Activated CD4-positive, alpha-beta T cell treated with anti-CD3 and anti-CD28 coated beads, Interleukin-2, Interleukin-4, amounts not matched to agents 100 ng/mL and 50 ng/mL, durations not matched to agents 16 hours and 8 hours (primary cell): ENCODE measurements at regions not wholly inside any gene's neighbourhood (a gene's known extent, or its start where the extent isn't known, plus 50 kb on each side); places are given as distances from the start of the nearest gene placed in this dataset.

Source experiments
- DNase-seq: peaks from one replicate; pipeline ENCODE4 v3.0.0-alpha.2; 2020; ENCODE audit warnings: low spot score

GRCh38 chr12:18899162-18899561, 161.2 kb downstream of the CAPZA3 start:
- no peak for DNase-seq

- no peak for DNase-seq
Observed at GRCh38 chr12:18899678-18900317, 161.9 kb downstream of the CAPZA3 start.

- no peak for DNase-seq
Observed at GRCh38 chr12:18905134-18905533, 167.2 kb downstream of the CAPZA3 start.

- DNase-seq = no peak
Observed at GRCh38 chr12:18906395-18906794, 168.5 kb downstream of the CAPZA3 start.

- no peak for DNase-seq
Observed at GRCh38 chr12:18907127-18907526, 169.2 kb downstream of the CAPZA3 start.

- DNase-seq = no peak
Observed at GRCh38 chr12:18907728-18908127, 169.8 kb downstream of the CAPZA3 start.

- DNase-seq = no peak
Observed at GRCh38 chr12:18908191-18908590, 170.3 kb downstream of the CAPZA3 start.

- DNase-seq = no peak
Observed at GRCh38 chr12:18919871-18920511, 182.1 kb downstream of the CAPZA3 start.

- no peak for DNase-seq
Observed at GRCh38 chr12:18922851-18923250, 184.9 kb downstream of the CAPZA3 start.

- DNase-seq = no peak
Observed at GRCh38 chr12:18923721-18924120, 185.8 kb downstream of the CAPZA3 start.

- no peak for DNase-seq
Observed at GRCh38 chr12:18926188-18926587, 188.3 kb downstream of the CAPZA3 start.

GRCh38 chr12:18932211-18932610, 194.3 kb downstream of the CAPZA3 start:
- no peak for DNase-seq

- no peak for DNase-seq
Observed at GRCh38 chr12:18932715-18933114, 194.8 kb downstream of the CAPZA3 start.

GRCh38 chr12:18935371-18935965, 194.1 kb upstream of the PLEKHA5 start:
- no peak for DNase-seq

GRCh38 chr12:18939051-18939450, 190.5 kb upstream of the PLEKHA5 start:
- no peak for DNase-seq

GRCh38 chr12:18942669-18943068, 186.9 kb upstream of the PLEKHA5 start:
- no peak for DNase-seq

- DNase-seq = no peak
Observed at GRCh38 chr12:18943200-18943599, 186.3 kb upstream of the PLEKHA5 start.

- DNase-seq = no peak
Observed at GRCh38 chr12:18946106-18946505, 183.4 kb upstream of the PLEKHA5 start.

GRCh38 chr12:18951218-18951617, 178.3 kb upstream of the PLEKHA5 start:
- no peak for DNase-seq

GRCh38 chr12:18953505-18953904, 176.0 kb upstream of the PLEKHA5 start:
- no peak for DNase-seq

GRCh38 chr12:18955594-18955993, 173.9 kb upstream of the PLEKHA5 start:
- DNase-seq = no peak

- no peak for DNase-seq
Observed at GRCh38 chr12:18965203-18965602, 164.3 kb upstream of the PLEKHA5 start.

GRCh38 chr12:18966954-18967353, 162.6 kb upstream of the PLEKHA5 start:
- no peak for DNase-seq

- no peak for DNase-seq
Observed at GRCh38 chr12:18967814-18968213, 161.7 kb upstream of the PLEKHA5 start.
